Muscle of leg (tissue), 3 donors: ENCODE measurements at regions not wholly inside any gene's neighbourhood (a gene's known extent, or its start where the extent isn't known, plus 50 kb on each side); places are given as distances from the start of the nearest gene placed in this dataset.
"Not testable (repeated sequence)": the region's sequence is repeated elsewhere in the genome, so short reads cannot be mapped to it uniquely, and the experiment has no call there.

Source experiments
- DNase-seq: peaks from one replicate; pipeline ENCODE4 v3.0.0; 2013
- H3K27ac ChIP-seq: one replicate; pipeline ENCODE4 v1.5.1; 2013; ENCODE audit warnings: mild to moderate bottlenecking, low read length, control low read depth
- H3K27me3 ChIP-seq: one replicate; pipeline ENCODE4 v1.6.1; 2013; ENCODE audit warnings: low read length; ENCODE audit not compliant: control insufficient read depth, insufficient read depth
- H3K36me3 ChIP-seq: one replicate; pipeline ENCODE4 v1.6.1; 2013; ENCODE audit warnings: low read length; ENCODE audit not compliant: control insufficient read depth, insufficient read depth
- H3K4me1 ChIP-seq: one replicate; pipeline ENCODE4 v1.6.1; 2013; ENCODE audit warnings: low read length; ENCODE audit not compliant: control insufficient read depth, insufficient read depth
- H3K4me3 ChIP-seq: one replicate; pipeline ENCODE4 v1.5.1; 2013; ENCODE audit warnings: low read length, control low read depth
- H3K9me3 ChIP-seq: replicated peaks from 2 replicates; pipeline ENCODE4 v1.6.1; 2013; ENCODE audit warnings: low read depth, low read length; ENCODE audit not compliant: control insufficient read depth
- WGBS: methylation state at CpG from one replicate; pipeline ENCODE4 v1.1.5; 2013; ENCODE audit warnings: missing lambda C conversion rate; ENCODE audit not compliant: insufficient coverage; 5-methylcytosine and 5-hydroxymethylcytosine counted together

DNA sequence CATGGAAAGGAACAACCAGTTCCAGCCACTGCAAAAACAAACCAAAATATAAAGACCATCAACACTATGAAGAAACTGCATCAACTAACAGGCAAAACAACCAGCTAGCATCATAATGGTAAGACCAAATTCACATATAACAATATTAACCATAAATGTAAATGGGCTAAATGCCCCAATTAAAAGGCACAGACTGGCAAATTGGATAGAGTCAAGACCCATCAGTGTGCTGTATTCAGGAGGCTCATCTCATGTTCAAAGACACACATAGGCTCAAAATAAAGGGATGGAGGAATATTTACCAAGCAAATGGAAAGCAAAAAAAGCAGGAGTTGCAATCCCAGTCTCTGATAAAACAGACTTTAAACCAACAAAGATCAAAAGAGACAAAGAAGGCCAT lies 89.7 kb upstream of the SETMAR start:
- not testable (repeated sequence) for H3K27ac ChIP-seq, H3K27me3 ChIP-seq, H3K4me3 ChIP-seq, H3K4me1 ChIP-seq, H3K36me3 ChIP-seq, H3K9me3 ChIP-seq, DNase-seq

- WGBS = no CpG with 5 or more reads among the region's 2 CpGs
- H3K27me3 ChIP-seq, H3K27ac ChIP-seq, DNase-seq, H3K4me3 ChIP-seq, H3K4me1 ChIP-seq, H3K9me3 ChIP-seq, H3K36me3 ChIP-seq: not testable (repeated sequence)
Observed at GRCh38 chr3:4216974-4217373, 86.2 kb upstream of the SETMAR start.

GRCh38 chr3:4218456-4219226 lies 84.5 kb upstream of the SETMAR start:
- no peak for DNase-seq
- Histone ChIP-seq H3K4me3 (no peak overlapping the region), H3K27ac (no peak overlapping the region), H3K36me3 (no peaks in the 10 kb centered on the region), H3K4me1 (no peaks in the 10 kb centered on the region), H3K9me3 (no peaks in the 10 kb centered on the region), H3K27me3 (no peaks in the 10 kb centered on the region)
- WGBS = 50% methylated on average over 6 of the region's 10 CpGs

DNA sequence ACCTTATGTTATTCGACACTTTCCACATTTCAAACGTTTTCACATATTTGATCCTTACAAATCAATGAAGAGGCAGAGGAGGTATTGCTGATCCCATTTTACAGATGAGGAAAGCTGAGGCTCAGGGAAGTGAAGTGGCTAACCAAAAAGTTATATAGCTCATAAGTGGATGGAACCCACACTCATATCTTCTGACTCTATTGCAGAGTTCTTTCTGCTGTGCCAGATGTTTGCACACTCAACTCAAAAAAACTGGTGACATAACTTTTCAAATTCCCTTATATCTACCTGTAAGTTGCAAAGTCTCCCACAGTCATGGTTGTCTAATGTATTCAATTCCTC lies 84.0 kb upstream of the SETMAR start:
- Histone ChIP-seq H3K27me3 (no peaks in the 10 kb centered on the region), H3K9me3 (no peaks in the 10 kb centered on the region), H3K4me1 (no peaks in the 10 kb centered on the region), H3K4me3 (no peak overlapping the region), H3K27ac (no peak overlapping the region), H3K36me3 (no peaks in the 10 kb centered on the region)
- no CpG with 5 or more reads among the region's 2 CpGs for WGBS
- no peak for DNase-seq

DNA sequence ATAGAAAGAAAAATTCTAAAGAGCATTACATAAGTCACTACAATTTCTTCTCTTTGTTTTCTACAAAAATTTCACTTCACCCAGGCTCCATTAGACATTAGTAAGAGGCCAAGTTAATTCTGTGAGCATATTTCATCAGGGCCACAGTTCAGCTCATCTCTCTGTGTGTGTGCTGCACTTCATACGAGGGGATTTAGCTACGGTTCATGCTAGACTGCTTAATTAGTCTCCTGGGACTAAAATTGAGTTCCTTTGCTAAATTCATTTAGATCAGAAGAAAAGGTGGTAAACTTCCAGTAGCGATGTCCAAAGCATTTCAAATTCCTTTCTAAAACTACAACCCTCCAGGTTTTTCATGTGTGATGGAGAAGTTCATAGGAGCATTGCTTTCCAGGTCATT lies 83.1 kb upstream of the SETMAR start:
- no peaks in the 10 kb centered on the region for H3K9me3 ChIP-seq
- DNase-seq = peak; percentile 5
- WGBS = no CpG with 5 or more reads among the region's 3 CpGs
- H3K4me1 ChIP-seq = no peaks in the 10 kb centered on the region
- no peaks in the 10 kb centered on the region for H3K36me3 ChIP-seq
- H3K4me3 ChIP-seq = no peak overlapping the region
- H3K27ac ChIP-seq = no peak overlapping the region
- H3K27me3 ChIP-seq = no peaks in the 10 kb centered on the region

DNA sequence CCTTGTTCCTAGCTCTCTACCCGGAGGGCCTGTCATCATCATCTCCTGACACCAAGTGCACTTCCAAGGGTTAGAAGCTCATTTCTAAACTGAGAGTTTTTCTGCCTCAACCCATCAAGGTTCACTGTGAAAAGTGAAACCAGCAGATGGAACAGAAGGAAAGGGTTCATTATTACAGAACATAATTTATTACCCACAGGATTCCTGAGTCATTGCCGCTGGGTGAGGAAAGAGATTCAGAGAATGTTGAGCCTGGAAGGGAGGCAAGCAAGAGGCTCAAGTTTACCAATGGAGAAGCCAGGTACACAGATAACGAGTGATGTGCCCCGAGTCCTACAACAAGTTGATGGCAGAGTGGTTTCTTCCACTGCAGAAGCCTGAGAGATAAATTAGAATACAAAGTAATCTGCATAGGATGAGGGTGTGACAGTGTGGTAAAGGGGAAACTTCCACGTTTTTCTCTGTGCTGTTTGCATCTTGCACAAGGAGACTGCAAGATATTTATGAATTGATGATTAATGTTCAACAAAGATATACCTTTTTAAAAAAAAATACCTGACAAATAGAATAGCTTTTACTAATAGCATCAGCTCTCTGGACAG lies 80.5 kb upstream of the SETMAR start:
- no peaks in the 10 kb centered on the region for H3K27me3 ChIP-seq
- H3K27ac ChIP-seq = no peak overlapping the region
- H3K4me1 ChIP-seq = no peaks in the 10 kb centered on the region
- H3K36me3 ChIP-seq = no peaks in the 10 kb centered on the region
- WGBS = 40% methylated on average over 2 of the region's 5 CpGs
- H3K4me3 ChIP-seq = no peak overlapping the region
- no peak for DNase-seq
- H3K9me3 ChIP-seq = no peaks in the 10 kb centered on the region

- Histone ChIP-seq H3K9me3 (no peaks in the 10 kb centered on the region), H3K4me3 (no peak overlapping the region), H3K4me1 (no peaks in the 10 kb centered on the region), H3K27me3 (no peaks in the 10 kb centered on the region), H3K27ac (no peak overlapping the region), H3K36me3 (no peaks in the 10 kb centered on the region)
- DNase-seq = no peak
- WGBS = 100% methylated on average over 1 of the region's 2 CpGs
Observed at GRCh38 chr3:4223777-4224176, 79.4 kb upstream of the SETMAR start.

DNA sequence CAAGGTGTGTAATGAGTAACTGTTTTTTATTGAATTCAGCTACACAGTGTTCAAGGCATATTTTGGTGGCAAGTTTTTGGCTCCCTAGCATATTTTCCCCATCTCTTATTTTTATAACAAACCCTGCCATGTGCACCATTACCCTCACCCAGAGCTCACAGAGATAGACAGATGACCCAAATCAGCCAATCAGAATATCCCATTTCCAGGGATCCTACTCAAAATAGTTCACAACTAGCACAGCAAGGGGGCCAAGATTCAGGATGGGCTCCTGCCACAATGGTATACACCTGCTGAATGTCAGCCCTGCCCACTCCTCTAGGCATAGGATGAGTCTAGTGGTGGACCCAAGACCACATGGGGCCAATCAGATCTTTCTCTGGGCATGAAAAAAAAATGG lies 78.8 kb upstream of the SETMAR start:
- no peak overlapping the region for H3K4me3 ChIP-seq
- H3K27me3 ChIP-seq = no peaks in the 10 kb centered on the region
- DNase-seq = no peak
- no peaks in the 10 kb centered on the region for H3K9me3 ChIP-seq
- H3K27ac ChIP-seq = no peak overlapping the region
- no peaks in the 10 kb centered on the region for H3K36me3 ChIP-seq
- no peaks in the 10 kb centered on the region for H3K4me1 ChIP-seq

GRCh38 chr3:4225005-4225471 lies 78.1 kb upstream of the SETMAR start:
- DNase-seq = no peak
- Histone ChIP-seq H3K27ac (no peak overlapping the region), H3K27me3 (no peaks in the 10 kb centered on the region), H3K9me3 (no peaks in the 10 kb centered on the region), H3K4me3 (no peak overlapping the region), H3K36me3 (no peaks in the 10 kb centered on the region), H3K4me1 (no peaks in the 10 kb centered on the region)

DNA sequence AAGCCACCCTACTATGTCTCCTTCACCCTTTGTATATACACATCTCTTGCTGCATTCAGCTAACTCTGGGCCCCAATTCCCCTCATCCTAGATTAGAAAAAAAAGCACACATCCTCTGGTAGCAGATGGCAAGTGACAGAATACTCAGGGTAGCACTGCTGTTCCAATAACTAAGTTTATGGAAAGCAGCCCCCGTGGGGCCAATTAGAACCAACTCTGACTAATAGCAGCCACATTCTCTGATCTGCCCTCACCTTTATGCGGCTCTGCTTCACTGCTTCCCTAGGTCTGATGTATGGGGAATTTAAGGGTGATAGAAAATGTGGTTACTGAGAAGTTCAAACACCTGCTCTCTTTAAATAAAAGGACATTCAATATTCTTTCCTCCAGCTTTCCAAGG lies 74.9 kb upstream of the SETMAR start:
- no peaks in the 10 kb centered on the region for H3K36me3 ChIP-seq
- H3K4me3 ChIP-seq = no peak overlapping the region
- H3K9me3 ChIP-seq = no peaks in the 10 kb centered on the region
- no peaks in the 10 kb centered on the region for H3K27me3 ChIP-seq
- no peak for DNase-seq
- WGBS = no CpG with 5 or more reads among the region's 2 CpGs
- no peaks in the 10 kb centered on the region for H3K4me1 ChIP-seq
- H3K27ac ChIP-seq = no peak overlapping the region

DNA sequence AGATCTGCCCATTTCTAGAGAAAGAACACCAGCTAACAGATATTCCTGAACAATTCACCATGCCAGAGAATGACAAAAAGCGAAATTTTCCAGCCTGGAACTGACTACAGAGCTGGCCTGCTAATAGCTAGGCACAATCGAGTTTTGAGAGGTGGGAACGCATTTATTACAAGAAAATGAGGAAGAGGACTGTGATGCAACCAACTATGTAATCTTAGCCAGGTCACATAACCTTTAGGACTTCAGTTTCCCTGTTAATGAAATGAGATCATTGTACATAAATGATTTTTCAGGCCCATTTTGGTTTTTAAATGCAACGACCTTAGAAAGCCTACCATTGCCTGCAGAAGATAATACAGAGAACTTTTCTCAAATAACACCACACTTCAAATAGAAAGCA lies 72.1 kb upstream of the SETMAR start:
- Histone ChIP-seq H3K4me1 (no peaks in the 10 kb centered on the region), H3K27me3 (no peaks in the 10 kb centered on the region), H3K36me3 (no peaks in the 10 kb centered on the region), H3K9me3 (no peaks in the 10 kb centered on the region), H3K27ac (no peak overlapping the region), H3K4me3 (no peak overlapping the region)
- DNase-seq = no peak
- WGBS = no CpG with 5 or more reads among the region's 4 CpGs
